ENCODE measurements at regions not wholly inside any gene's neighbourhood (a gene's known extent, or its start where the extent isn't known, plus 50 kb on each side); places are given as distances from the start of the nearest gene placed in this dataset.

GRCh38 chr13:50451609-50452008, 391.9 kb downstream of the DLEU7 start:
- TF ChIP-seq, protein P1, sequence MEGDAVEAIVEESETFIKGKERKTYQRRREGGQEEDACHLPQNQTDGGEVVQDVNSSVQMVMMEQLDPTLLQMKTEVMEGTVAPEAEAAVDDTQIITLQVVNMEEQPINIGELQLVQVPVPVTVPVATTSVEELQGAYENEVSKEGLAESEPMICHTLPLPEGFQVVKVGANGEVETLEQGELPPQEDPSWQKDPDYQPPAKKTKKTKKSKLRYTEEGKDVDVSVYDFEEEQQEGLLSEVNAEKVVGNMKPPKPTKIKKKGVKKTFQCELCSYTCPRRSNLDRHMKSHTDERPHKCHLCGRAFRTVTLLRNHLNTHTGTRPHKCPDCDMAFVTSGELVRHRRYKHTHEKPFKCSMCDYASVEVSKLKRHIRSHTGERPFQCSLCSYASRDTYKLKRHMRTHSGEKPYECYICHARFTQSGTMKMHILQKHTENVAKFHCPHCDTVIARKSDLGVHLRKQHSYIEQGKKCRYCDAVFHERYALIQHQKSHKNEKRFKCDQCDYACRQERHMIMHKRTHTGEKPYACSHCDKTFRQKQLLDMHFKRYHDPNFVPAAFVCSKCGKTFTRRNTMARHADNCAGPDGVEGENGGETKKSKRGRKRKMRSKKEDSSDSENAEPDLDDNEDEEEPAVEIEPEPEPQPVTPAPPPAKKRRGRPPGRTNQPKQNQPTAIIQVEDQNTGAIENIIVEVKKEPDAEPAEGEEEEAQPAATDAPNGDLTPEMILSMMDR (IDR thresholded peaks at IDR 0.05; ENCODE audit: low read depth, low read length): no peak
- no peak for DNase-seq (ENCODE audit: low read depth, low spot score)
- H3K4me3 ChIP-seq (ENCODE audit: low read depth, low read length): no peak overlapping the region
- in situ Hi-C loops (cut with HindIII; ENCODE audit: low sequenced_read_pairs): no loop called here

GRCh38 chr13:50452028-50452427, 391.5 kb downstream of the DLEU7 start:
- in situ Hi-C loops (cut with HindIII; ENCODE audit: low sequenced_read_pairs): no loop called here
- TF ChIP-seq, protein P1 (IDR thresholded peaks at IDR 0.05; ENCODE audit: low read depth, low read length): no peak
- DNase-seq (ENCODE audit: low read depth, low spot score): no peak
- no peak overlapping the region for H3K4me3 ChIP-seq (ENCODE audit: low read depth, low read length)

GRCh38 chr13:50452756-50453155, 390.7 kb downstream of the DLEU7 start:
- in situ Hi-C loops (cut with HindIII; ENCODE audit: low sequenced_read_pairs): no loop called here

DNA sequence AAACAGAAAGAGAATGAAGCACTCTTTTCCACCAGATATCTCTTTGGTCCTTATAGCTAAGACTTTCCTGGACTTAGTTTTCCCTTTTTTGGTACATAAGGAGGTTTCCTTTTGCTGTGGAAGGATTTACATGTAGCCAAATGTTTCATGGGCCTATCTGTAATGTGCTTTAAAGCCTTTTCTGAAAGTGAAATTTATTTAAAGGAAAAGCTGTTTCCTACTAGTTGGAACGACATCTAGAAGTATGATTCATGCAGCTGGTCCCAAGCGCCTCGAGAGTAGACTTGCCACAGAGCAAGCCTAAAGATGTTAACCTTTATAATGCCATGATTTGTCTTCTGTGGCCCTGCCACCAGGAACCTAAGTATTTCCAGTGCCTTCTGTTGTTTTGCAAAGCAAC, 390.3 kb downstream of the DLEU7 start:
- no peak overlapping the region for H3K4me3 ChIP-seq (ENCODE audit: low read depth, low read length)
- TF ChIP-seq, protein P1 (IDR thresholded peaks at IDR 0.05; ENCODE audit: low read depth, low read length): no peak
- no peak for DNase-seq (ENCODE audit: low read depth, low spot score)
- in situ Hi-C loops (cut with HindIII; ENCODE audit: low sequenced_read_pairs): no loop called here

More at GRCh38 chr13:50452756-50453155, 390.7 kb downstream of the DLEU7 start:
- no peak overlapping the region for H3K4me3 ChIP-seq (ENCODE audit: low read depth, low read length)
- TF ChIP-seq, protein P1 (IDR thresholded peaks at IDR 0.05; ENCODE audit: low read depth, low read length): no peak
- DNase-seq (ENCODE audit: low read depth, low spot score): no peak

GRCh38 chr13:50456111-50456510, 387.4 kb downstream of the DLEU7 start:
- in situ Hi-C loops (cut with HindIII; ENCODE audit: low sequenced_read_pairs): no loop called here
- TF ChIP-seq, protein P1 (IDR thresholded peaks at IDR 0.05; ENCODE audit: low read depth, low read length): no peak

DNA sequence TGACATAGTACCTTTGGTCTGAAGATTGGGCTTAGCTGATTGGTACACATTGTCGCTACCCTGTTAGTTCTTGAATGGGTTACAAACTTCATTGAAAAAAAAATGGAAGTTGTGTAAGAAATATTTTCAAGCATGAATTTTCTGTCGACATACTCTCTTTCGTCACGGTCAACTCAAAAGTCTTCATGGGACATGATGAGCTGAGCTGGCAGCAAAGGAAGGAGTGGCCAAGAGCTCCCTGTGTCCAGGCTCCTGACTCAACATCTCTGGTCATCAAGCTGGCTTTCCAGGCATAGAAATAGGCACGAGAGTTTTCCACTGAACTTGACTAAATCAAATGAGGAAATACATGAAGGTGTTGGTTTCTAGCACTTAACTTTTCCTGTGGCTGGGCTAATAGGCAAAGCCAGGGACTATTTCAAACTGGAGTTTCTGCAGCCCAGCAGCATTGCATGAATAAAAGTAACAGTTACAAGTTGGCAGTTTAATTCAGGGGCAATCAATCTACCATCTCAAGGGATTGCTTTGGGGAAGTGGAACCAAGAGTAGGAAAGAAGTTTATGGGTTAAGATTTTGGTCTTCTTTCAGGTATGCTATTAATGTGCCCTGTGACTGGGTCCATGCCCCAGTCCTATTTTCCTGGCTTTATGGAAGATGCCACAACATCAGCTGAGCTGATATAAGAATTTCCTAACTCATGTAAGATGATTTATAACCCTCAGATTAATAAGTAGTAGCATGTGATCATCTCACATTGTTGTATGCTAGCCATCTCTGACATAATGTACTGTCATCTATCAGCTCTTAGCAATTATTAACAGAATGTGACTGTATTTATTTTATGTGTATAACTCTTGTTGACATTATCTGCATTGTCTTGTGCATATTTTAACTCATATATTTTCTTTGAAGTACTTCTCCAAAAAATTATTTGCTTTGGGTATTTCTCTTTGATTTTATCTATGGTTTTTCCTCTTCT, 385.8 kb downstream of the DLEU7 start:
- in situ Hi-C loops (cut with HindIII; ENCODE audit: low sequenced_read_pairs): no loop called here
- no peak overlapping the region for H3K4me3 ChIP-seq (ENCODE audit: low read depth, low read length)
- TF ChIP-seq, protein P1 (IDR thresholded peaks at IDR 0.05; ENCODE audit: low read depth, low read length): no peak
- no peak for DNase-seq (ENCODE audit: low read depth, low spot score)

More at GRCh38 chr13:50456111-50456510, 387.4 kb downstream of the DLEU7 start:
- no peak for DNase-seq (ENCODE audit: low read depth, low spot score)
- H3K4me3 ChIP-seq (ENCODE audit: low read depth, low read length): no peak overlapping the region

All from astrocyte of the spinal cord (primary cell).